ENCODE measurements at regions not wholly inside any gene's neighbourhood (a gene's known extent, or its start where the extent isn't known, plus 50 kb on each side); places are given as distances from the start of the nearest gene placed in this dataset.

DNA sequence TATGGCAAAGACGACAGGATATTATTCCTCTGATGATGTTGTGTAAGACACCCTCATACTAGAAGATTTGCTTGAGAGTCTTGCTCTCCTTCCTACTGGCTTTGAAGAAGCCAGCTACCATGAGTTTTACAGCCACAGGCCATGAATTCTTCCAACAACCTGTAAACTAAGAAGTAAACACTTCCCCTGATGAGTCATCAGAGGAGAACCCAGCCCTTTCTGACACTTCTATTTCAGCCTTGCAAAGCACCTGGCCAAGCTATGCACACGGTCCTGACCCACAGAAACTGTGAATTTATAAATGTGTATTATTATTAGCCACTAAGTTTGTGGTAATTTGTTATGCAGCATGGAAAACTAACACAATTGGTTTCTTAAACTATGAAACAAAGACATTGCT, 288.8 kb upstream of the ADAMTSL1 start:
- peak; percentile 58 for ATAC-seq
- no peak for DNase-seq

DNA sequence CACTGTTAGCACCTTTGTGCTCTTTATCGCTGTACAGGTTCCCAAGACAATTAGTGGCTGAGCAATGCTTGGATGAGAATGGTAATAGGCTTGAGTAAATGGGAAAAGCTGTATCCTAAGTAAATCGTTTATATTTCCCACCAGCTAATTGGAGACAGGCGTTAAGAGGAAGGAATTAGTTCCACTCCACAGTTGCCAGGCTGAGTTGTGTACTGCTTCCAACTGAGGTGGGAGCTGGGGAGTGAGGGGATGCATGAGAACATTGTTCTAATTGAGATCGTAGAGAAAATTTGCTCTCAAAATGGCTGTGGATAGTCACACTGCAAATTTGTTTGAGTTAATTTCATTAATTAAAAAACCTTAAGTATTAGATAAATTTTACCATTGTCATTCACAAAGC, 285.0 kb upstream of the ADAMTSL1 start:
- H3K27ac ChIP-seq: no peak overlapping the region
- ATAC-seq (no peak), DNase-seq (no peak)
- intact Hi-C loops (cut with DNase I): no loop called here
- H3K4me1 ChIP-seq: no peaks in the 10 kb centered on the region
- TF ChIP-seq, protein P1, sequence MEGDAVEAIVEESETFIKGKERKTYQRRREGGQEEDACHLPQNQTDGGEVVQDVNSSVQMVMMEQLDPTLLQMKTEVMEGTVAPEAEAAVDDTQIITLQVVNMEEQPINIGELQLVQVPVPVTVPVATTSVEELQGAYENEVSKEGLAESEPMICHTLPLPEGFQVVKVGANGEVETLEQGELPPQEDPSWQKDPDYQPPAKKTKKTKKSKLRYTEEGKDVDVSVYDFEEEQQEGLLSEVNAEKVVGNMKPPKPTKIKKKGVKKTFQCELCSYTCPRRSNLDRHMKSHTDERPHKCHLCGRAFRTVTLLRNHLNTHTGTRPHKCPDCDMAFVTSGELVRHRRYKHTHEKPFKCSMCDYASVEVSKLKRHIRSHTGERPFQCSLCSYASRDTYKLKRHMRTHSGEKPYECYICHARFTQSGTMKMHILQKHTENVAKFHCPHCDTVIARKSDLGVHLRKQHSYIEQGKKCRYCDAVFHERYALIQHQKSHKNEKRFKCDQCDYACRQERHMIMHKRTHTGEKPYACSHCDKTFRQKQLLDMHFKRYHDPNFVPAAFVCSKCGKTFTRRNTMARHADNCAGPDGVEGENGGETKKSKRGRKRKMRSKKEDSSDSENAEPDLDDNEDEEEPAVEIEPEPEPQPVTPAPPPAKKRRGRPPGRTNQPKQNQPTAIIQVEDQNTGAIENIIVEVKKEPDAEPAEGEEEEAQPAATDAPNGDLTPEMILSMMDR (IDR thresholded peaks at IDR 0.05): no peak
- no peaks in the 10 kb centered on the region for H3K9me3 ChIP-seq
- no peaks in the 10 kb centered on the region for H3K36me3 ChIP-seq
- no peak overlapping the region for H3K4me3 ChIP-seq
- no peaks in the 10 kb centered on the region for H3K27me3 ChIP-seq

More for the DNA sequence above, 288.8 kb upstream of the ADAMTSL1 start:
- Histone ChIP-seq H3K27ac (no peak overlapping the region), H3K9me3 (no peaks in the 10 kb centered on the region), H3K4me3 (no peak overlapping the region), H3K4me1 (no peaks in the 10 kb centered on the region), H3K27me3 (no peaks in the 10 kb centered on the region), H3K36me3 (no peaks in the 10 kb centered on the region)
- intact Hi-C loops (cut with DNase I): no loop called here
- TF ChIP-seq, protein P1 (IDR thresholded peaks at IDR 0.05): no peak

DNA sequence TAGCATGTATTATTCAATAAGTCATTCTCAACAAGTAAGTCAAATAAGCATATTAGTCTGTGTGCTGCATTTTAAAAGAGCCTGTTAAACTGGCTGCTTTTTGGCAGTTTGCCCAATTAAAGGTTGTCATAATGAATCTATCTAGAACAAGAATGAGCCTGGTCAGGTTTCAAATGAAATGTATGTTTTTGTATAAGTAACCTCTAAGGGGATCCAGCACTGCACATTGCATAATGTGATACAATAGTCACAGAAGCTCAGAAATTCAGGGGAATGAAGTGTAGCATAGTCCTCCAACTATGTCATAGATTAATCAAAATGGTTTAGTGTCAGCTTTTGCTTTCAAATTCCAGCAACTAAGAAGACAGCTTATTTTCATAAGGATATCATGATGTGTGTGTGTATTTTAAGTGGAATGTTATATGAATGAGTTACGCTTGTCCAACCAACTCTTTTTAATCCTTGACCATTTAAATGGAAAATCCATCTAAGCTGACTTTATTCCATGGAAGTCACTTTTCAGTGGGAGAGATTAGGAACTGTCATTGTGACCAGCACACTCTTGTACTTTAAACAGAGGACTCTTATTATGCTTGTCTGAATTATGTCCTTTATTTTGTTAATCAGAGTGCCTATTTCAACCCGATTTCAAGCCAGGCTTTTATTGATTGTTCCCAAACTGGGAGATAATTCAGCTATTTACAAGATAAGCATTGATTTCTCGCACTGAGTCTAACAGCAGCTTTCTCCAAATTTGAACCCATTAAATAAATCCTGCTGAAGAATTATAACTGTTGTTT, 283.9 kb upstream of the ADAMTSL1 start:
- Histone ChIP-seq H3K27me3 (no peaks in the 10 kb centered on the region), H3K4me3 (no peak overlapping the region), H3K36me3 (no peaks in the 10 kb centered on the region), H3K27ac (no peak overlapping the region), H3K4me1 (no peaks in the 10 kb centered on the region), H3K9me3 (no peaks in the 10 kb centered on the region)
- DNase-seq (no peak), ATAC-seq (no peak)
- TF ChIP-seq, protein P1 (IDR thresholded peaks at IDR 0.05): no peak
- intact Hi-C loops (cut with DNase I): no loop called here

DNA sequence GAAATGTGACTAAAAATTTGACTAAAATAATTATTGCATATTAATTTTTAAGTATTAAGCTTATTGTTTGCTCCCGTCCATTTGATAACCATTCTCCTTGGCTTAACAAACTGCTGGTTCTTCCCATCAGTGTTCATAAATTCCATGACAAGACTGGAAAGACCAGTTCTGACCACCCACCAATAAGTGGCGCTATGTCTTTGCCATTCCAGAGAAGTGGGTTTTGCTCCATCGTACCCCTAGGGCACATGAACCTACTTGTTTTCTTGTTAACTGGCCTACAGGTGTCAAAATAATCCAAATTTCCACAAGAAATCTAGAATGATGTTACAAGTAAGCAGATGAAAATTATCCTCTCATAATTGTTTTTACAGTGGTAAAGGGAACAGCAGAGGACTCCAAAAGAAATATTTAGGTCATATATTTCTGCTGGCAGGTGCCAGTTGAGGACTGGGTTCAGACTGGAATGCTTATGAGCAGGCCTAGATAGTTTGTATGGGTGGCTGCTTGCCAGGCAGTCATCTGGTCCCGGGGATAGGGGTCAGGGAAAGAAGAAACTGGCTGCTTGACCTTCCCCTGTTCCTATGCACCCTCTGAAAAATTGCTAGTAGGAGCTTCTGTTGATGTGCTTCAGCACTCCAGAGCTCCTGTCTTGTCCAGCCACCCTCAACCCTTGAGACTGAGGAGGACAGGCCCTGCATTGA, 283.1 kb upstream of the ADAMTSL1 start:
- no peak overlapping the region for H3K4me3 ChIP-seq
- H3K27me3 ChIP-seq: no peaks in the 10 kb centered on the region
- no peak overlapping the region for H3K27ac ChIP-seq
- no peaks in the 10 kb centered on the region for H3K4me1 ChIP-seq
- no peaks in the 10 kb centered on the region for H3K9me3 ChIP-seq
- no peaks in the 10 kb centered on the region for H3K36me3 ChIP-seq
- intact Hi-C loops (cut with DNase I): no loop called here
- ATAC-seq: no peak
- TF ChIP-seq, protein P1 (IDR thresholded peaks at IDR 0.05): no peak
- DNase-seq: no peak

DNA sequence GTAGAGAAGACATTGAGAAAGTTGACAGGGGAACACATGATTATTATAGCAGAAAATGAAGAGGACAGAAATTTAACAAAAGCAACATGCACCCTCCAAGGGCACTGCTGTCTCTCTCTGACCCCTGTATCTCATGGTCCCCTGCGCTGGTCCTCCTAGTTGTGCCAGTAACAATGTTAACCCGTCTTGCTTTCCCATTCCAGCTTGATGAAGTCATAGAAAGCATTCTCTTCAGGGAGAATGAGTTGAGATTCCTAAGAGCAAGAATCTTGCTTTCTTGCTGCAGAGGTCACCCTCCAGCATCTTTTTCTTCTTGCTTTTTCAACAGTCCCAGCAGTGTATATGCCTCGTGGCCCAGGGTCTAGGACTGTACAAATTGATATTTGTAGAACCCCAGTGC, 279.6 kb upstream of the ADAMTSL1 start:
- Histone ChIP-seq H3K9me3 (no peaks in the 10 kb centered on the region), H3K27ac (no peak overlapping the region), H3K36me3 (no peaks in the 10 kb centered on the region), H3K27me3 (no peaks in the 10 kb centered on the region), H3K4me1 (no peaks in the 10 kb centered on the region), H3K4me3 (no peak overlapping the region)
- ATAC-seq (no peak), DNase-seq (no peak)
- TF ChIP-seq, protein P1 (IDR thresholded peaks at IDR 0.05): no peak
- intact Hi-C loops (cut with DNase I): no loop called here
